ENCODE measurements at regions not wholly inside any gene's neighbourhood (a gene's known extent, or its start where the extent isn't known, plus 50 kb on each side); places are given as distances from the start of the nearest gene placed in this dataset.

- no peak for DNase-seq (ENCODE audit: low read depth in 2 of 2)
These were observed 423.3 kb downstream of the CENPC start for GRCh38 chr4:67122029-67122428.

DNA sequence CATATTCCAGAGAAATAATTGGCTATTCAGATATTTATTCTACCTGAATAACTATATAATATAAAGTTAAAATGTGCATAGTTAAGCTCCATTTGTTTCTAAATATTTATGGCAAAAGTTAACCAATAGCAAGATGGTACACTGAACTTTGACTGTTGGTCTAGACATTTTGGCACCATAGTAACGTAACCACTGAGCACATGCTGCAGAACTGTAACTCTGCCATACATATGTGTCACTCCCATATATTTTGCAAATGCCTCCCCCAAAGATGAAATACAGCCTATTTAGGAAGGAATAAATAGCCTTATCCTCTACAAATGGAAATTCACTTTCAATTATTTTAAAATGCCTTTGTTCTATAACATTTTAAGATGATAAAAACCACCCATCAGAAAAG lies 424.9 kb downstream of the CENPC start:
- DNase-seq (ENCODE audit: low read depth in 2 of 2), result no peak

GRCh38 chr4:67109276-67109675 lies 436.0 kb downstream of the CENPC start:
- no peak for DNase-seq (ENCODE audit: low read depth in 2 of 2)

GRCh38 chr4:67106861-67107460 lies 438.3 kb downstream of the CENPC start:
- no peak for DNase-seq (ENCODE audit: low read depth in 2 of 2)

GRCh38 chr4:67104145-67104544 lies 441.2 kb downstream of the CENPC start:
- DNase-seq (ENCODE audit: low read depth in 2 of 2), result no peak

DNA sequence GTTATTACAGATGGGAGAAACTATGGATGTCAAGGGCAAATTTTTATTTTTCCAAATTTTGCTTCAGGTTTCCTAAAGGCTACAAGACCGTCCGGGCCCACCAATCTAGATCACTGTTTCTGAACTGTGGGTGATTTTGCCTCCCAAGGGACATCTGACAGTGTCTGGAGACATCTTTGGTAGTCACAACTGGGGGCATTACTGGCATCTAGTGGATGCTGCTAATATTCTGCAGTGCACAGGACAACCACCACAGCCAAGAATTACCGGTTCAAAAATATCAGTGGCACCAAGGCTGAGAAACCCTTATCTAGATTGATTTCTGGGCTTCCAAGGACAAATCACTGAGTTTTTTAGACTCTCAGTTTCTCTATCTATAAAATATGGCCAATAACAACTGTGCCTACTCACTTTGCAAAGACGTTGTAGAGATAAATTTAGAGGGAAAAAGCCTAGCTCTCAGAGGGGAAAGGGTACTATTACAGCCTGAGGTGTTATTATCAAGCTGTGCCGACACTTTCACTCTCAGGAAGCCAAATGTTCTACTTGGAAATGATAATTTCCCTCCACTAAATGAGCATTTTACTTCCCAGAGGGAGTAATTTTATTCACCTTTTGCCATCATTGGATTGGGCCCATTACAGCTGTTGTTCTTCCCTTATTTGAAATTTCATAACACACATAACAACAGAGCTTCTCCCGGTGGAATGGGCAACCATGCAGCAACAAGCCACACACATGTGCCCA lies 442.1 kb downstream of the CENPC start:
- DNase-seq (ENCODE audit: low read depth in 2 of 2), result no peak

DNA sequence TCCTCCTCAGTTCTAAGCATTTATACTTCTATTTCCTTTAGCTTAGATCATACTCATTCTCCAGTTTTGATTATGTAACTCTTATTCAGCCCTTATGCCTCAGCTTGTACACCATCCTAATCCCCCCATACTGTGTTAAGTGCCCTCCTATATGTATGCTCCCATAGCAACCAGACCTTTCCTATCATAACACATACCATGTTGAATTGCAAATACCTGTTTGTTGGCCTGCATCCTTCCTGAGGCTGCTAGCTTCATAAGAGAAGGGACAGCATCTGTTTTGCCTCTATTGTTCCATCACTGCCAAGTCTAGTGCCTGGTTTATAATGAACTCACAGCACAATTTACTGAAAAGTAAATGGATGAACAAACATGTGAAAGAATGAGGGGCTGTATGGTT lies 443.7 kb downstream of the CENPC start:
- DNase-seq (ENCODE audit: low read depth in 2 of 2), result no peak

GRCh38 chr4:67092351-67092750 lies 453.0 kb downstream of the CENPC start:
- no peak for DNase-seq (ENCODE audit: low read depth in 2 of 2)

DNA sequence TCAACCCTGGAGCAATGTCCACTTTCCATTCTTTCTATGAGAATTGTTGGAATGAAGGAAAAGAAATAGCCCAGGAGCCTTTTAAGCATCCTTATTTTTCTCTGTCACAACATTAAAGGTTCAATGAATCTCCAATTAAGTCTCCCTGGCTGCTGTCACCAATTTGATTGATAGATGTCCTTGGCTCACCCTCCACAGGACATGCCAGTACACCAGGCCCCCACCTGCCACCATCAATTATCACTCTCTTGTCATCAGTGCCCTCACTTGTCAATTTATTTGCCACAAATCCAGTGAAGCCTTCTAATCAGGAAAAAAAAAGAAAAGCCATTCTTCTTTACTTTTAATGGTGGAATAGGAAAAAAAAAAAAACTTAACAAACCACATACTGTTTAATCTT lies 453.6 kb downstream of the CENPC start:
- no peak for DNase-seq (ENCODE audit: low read depth in 2 of 2)

- DNase-seq (ENCODE audit: low read depth in 2 of 2), result peak; percentile 12 to 14
These were observed 457.4 kb downstream of the CENPC start for GRCh38 chr4:67087897-67088296.

DNA sequence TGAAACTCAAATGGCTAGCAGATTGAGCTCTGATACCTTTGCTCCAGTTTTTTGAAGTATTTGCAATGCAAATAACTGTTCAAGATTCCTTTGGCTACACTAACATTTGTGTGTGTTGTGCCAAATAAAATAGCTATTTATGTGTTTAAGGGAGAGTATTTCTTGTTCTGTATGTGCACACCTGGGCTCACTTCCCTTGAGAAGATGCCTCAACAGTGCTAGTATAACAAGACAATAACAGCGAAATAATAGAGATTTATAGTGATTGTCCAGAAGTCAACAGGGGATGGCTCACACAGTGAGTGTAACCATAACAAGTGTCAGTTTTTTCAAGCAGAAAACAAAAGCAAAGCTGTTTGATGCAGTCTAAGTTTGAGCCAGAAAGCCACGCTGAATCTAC lies 460.5 kb downstream of the CENPC start:
- DNase-seq (ENCODE audit: low read depth in 2 of 2), result no peak

- DNase-seq (ENCODE audit: low read depth in 2 of 2), result no peak
These were observed 461.8 kb downstream of the CENPC start for GRCh38 chr4:67083496-67083895.

DNA sequence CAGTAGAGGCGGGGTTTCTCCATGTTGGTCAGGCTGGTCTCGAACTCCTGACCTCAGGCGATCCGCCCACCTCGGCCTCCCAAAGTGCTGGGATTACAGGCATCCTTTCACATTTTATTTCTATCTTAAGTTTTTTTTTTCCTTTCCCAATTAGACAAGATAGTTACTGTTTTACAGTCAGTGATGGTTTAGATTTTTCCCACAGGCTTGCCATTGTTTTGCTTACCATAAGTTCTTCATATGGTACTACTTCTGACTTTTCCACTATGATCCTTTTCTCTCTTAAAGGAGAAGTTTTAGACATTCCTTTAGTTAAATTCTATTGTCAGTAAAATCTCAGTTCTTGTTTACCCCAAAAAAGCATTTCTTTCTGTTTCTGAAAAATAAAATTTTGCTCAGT lies 462.6 kb downstream of the CENPC start:
- DNase-seq (ENCODE audit: low read depth in 2 of 2), result no peak

- no peak for DNase-seq (ENCODE audit: low read depth in 2 of 2)
These were observed 465.2 kb downstream of the CENPC start for GRCh38 chr4:67080046-67080557.

DNA sequence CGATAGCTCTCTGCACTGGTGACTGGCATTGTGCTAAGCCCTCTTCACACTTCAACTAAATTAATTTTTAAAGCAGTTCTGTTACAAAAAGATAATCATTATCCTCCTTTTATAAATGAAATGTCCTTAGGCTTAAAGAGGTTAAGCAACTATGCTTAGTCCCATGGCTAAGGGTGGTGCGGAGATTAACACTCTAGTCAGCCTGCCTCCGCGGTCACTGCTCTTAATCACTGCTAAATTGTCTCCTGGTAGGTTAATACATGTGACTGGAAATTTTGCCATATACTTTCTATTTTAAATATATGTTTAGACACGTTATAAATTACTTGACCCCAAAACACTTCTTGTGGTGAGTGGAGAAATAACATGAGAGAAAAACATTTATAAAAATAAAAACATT lies 473.7 kb downstream of the CENPC start:
- DNase-seq (ENCODE audit: low read depth in 2 of 2), result no peak

- DNase-seq (ENCODE audit: low read depth in 2 of 2), result no peak
These were observed 490.0 kb downstream of the CENPC start for GRCh38 chr4:67055319-67055718.

GRCh38 chr4:67054896-67055295 lies 490.4 kb downstream of the CENPC start:
- DNase-seq (ENCODE audit: low read depth in 2 of 2), result no peak

DNA sequence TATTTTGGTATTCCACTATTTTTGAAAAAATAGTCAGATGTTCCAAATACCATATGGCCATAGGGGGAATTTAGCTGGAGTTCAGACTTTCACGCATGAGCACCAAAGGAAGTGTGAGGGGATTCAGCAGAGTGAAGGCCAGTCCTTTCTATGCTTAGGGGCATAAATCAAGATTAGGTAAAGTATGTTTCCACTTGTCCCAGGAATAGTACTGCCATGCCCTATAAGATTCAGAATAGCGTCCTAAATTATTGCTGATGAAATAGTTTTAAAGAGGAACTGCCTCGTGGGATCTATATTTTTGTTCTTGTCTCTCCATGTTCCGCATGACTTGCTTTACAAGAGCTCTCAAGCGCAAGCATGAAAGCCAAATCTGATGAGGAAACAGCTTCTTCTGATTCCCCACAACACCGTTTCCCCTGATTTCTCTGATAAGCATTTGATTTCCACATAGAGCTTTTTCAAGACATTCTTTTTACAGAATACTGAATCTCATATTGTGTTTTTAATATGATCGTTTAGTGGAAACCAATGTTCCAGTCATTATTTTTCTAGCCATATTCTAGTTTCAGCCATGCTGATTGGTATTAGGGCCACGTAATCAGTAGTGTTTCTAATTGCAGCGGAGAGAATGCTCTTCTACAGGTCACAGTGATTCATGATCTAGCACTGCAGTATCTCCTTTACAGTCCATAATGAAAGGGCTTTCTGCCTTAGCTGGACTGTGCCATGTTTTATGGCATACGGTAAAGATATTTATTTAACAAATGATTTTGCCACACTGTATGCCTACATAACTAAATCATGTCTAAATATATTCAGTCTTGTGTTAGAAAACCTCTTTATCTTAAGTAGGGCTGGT lies 492.3 kb downstream of the CENPC start:
- no peak for DNase-seq (ENCODE audit: low read depth in 2 of 2)

DNA sequence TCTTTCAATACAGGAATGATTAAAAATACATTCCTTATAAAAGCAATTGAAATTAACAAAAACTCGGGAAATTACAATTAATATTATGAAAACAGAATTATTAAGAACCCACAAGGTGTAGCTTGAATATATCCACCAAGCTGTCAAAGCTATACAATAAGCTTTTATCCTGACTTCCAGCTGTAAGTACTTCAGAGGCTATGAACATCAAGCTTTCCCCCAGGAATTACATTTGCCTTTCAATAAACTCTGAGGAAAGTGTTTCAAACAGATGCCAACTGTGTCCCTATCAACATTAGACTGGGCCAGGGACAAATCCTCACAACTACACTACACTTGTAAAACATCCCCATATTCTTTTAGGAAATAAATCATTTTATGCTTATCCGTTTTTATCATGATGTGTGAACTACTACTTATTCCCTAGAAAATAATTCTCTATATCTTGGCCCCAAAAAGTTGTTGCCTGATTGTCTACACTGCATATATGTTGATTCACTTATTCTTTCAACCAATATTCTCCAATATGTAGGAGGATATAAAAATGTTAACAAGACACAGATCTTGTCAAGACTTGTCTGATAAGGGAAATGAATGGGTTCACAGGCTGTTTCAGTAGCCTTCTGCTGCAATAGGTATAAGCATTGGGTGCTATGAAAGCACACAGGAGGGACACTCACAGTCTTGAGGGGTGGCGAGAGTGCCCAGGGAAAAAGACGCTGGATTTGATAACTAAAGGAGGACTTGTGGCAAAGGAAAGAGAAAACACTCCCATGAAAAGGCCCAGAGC lies 494.1 kb downstream of the CENPC start:
- no peak for DNase-seq (ENCODE audit: low read depth in 2 of 2)

GRCh38 chr4:67049446-67049845 lies 495.9 kb downstream of the CENPC start:
- DNase-seq (ENCODE audit: low read depth in 2 of 2), result no peak

GRCh38 chr4:67048530-67048929 lies 496.8 kb downstream of the CENPC start:
- no peak for DNase-seq (ENCODE audit: low read depth in 2 of 2)

DNA sequence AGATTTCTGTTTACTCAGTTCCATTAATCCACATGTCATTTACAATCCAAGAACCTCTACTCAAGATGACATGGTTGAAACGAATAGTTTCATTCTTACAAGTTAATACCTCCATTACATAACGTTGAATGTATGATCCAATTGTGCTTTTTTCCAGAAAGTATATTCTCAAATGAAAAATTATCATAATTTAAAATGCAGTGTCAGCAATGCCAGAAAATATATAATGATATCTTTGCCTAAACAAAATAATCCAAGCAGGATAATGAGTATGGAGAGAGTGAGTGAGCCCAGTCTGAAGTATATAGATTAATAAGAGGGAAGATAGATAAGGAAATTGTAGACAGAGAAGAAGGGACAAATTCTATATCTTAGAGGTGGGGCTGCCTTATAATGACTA lies 505.0 kb downstream of the CENPC start:
- no peak for DNase-seq (ENCODE audit: low read depth in 2 of 2)
